DMS153 treated with DMSO at 0.1 percent for 48 hours (cell line): ENCODE measurements at regions not wholly inside any gene's neighbourhood (a gene's known extent, or its start where the extent isn't known, plus 50 kb on each side); places are given as distances from the start of the nearest gene placed in this dataset.
"Not testable (repeated sequence)": the region's sequence is repeated elsewhere in the genome, so short reads cannot be mapped to it uniquely, and the experiment has no call there.

Experiments used
- DNase-seq: peaks from one replicate; lab custom pipeline; 2025; ENCODE audit not compliant: unreplicated experiment; lab: John Stamatoyannopoulos, UW

DNA sequence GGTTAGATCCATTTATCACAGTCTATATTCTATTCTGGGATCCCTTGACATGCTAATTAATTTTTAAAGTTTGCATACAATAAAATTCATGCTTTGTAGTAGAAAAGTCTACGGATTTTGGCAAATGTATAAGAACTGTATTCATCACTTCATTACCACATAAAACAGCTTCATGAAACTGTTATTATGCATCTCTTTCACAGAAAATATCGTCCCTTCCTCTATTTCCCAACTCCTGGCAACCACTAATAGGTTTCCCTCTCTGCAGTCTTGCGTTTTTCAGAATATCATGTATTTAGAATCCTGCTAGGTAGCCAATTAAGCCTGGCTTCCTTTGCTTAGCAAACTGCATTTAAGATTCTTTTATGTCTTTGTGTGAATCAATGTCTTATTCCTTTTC lies 441.3 kb upstream of the RGS17 start:
- no peak for DNase-seq

DNA sequence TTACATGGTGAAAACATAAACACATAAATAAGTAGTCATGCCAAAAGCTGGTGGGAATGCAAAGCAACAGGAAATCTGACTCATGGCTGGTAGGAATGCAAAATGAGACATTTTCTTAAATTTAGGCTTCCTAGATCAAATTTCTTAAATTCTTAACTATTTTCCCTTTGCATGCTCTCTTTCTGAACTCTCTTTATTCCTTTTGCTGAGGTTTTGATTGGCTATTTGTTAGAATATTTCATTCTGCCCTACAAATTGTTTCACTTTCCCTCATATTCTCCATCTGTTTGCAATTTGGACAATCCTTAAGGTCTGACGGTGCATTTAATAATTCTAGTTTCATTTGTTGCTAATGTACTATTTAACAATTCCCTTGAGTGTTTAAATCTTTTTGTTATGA lies 437.5 kb upstream of the RGS17 start:
- no peak for DNase-seq

DNA sequence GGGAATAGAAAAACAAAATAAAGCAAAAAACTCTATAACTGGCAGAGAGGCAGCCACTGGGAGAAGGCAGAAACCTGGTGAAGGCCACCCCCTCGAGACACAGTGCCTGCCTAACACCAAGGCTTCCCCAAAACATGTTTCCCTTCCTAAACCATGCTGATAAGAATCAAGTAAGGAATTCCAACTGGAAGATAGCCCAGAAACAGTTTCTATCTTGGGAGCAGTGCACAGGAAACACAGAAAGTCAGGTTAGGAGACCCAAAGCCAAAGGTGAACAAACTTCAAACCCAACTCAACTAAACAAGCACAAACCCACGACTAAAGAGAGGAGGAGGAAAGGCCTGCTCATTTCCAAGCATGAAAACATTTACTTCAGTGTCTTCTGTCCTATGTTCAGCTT lies 433.7 kb upstream of the RGS17 start:
- DNase-seq = no peak

DNA sequence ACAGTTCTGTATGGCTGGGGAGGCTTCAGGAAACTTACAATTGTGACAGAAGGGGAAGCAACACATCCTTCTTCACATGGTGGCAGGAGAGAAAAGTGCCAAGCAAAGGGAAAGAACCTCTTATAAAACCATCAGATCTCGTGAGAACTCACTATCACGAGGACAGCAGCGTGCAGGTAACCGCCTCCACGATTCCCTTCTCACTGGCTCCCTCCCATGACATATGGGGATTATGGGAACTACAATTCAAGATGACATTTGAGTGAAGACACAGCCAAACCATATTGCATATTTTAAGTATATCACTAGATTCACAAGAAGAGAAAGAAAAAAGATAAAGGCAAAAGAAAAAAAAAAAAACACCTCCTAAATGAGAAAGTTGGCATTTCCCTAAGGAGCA lies 431.9 kb upstream of the RGS17 start:
- no peak for DNase-seq

DNA sequence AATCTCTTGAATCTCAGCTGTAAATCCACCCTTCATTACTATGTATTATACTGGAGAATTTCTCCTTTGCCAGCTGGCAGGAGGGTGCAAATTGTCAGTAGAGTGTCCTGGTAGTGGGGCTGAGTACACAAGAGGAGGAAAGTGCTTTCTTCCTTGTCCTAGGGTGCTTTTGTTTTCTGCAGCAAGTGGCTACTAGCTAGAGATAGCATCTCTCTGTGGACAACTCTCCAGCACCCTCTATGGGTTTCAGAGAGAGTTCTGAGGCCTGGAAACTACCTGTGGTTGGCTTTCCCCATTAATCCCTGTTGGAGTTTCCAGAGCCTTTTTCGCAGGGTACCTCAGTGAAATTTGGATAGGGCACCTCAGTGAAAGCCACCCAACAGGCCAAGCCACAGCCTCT lies 422.5 kb upstream of the RGS17 start:
- no peak for DNase-seq

DNA sequence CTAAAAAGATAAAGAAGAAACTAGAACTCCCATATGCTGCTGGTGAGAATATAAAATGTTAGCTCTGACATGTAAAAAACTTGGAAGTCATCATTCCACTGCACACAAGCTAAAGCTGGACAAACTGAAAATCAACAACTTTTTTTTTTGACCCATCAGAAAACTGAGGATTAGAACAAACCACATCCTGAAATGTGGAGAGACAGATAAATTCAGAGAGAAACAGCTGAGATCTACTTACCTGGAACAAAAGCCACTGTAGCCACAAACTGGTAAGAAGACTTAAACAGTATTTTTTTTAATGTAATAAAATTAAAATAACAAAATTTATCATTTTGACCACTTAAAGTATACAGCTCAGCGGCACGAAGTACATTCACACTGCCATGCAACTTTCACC lies 408.5 kb upstream of the RGS17 start:
- DNase-seq = no peak

DNA sequence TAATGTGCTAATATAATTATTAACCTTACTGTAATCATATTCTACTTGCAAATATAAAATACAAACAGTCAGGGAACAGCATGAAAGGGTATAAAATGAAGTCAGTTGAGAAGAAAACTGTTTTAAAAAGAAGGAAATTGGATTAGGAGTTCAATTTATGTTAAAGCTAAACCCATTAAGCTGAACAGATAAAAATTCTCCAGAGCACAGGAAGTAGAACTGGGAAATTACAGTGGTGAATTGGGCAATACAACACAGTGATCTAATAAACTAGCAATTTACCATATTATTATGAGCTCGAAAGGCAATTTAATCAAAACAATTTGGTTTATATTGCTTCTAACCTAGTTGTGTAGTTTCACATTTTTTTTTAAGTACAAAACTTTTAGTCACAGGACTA lies 407.4 kb upstream of the RGS17 start:
- no peak for DNase-seq

DNA sequence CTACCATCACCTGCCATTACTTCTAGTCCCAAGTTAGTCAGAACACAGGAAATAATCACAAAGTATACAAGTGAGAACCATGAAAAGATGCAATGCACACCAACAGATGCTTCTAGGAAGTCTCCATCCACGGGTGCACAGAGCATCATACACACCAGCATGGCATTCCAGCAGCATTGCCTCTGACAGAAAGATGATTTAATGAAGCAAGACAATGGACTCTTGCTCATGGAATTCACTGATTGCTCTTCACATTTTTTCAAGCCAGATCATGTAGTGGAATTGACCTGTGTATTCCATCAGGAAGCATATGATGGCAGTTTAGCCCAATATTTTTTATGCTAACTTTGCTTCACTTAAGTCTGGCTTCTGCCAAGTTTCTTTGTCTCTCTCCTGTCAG lies 406.3 kb upstream of the RGS17 start:
- no peak for DNase-seq

DNA sequence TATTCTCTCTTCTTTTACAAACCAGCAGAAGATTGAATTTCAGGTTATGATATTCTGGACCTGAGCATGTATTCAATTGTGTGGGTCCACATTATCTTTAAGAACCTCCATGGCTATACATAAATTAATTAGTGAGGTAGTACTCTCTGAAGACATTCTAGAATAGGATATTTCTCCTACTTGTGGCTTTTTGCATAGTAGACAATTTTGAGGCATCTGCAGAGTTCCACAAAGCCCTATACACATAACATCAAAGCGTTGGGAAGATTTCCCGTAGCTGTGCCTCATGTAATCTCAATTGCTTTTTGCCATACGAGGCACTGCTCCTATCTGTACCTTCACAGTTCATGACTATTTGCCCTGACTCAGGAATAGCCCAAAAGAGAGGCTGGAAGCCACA lies 395.4 kb upstream of the RGS17 start:
- DNase-seq = no peak

DNA sequence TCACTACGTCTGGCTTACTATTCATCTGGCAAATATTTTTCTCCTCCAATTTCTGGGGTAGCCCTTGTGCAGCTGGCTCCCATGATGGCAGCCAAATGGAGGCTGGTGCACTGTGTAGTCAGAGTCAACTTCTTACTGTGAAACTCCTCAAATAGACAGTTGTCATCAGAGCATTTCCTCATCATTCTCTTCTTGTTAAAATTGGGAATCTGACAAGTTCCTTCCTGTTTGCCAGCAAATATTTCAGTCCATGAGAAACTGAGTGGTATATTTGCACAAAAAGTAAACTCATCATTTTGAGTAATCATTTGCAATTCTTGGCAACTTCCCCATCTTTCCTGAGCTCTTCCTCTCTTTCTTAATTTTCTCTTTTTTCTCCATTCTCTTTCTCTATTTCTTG lies 394.9 kb upstream of the RGS17 start:
- DNase-seq = no peak

DNA sequence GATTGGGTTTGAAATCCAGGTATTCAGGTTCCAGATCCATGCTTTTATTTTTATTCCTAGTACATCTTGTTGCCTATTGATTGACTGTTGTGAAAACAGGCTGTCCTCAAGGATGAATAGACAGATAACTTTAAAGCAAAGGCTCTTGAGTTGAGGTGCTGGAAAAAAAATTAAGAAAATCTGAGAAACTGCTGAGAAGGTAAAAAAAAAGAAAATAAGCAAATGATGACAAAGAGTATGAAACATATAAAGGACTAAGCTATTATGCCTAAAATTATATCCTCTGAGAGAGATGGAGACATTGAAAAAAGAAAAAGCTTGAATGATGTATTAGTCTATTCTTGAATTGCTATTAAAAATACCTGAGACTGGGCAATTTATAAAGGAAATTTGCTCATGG lies 392.3 kb upstream of the RGS17 start:
- DNase-seq = no peak

DNA sequence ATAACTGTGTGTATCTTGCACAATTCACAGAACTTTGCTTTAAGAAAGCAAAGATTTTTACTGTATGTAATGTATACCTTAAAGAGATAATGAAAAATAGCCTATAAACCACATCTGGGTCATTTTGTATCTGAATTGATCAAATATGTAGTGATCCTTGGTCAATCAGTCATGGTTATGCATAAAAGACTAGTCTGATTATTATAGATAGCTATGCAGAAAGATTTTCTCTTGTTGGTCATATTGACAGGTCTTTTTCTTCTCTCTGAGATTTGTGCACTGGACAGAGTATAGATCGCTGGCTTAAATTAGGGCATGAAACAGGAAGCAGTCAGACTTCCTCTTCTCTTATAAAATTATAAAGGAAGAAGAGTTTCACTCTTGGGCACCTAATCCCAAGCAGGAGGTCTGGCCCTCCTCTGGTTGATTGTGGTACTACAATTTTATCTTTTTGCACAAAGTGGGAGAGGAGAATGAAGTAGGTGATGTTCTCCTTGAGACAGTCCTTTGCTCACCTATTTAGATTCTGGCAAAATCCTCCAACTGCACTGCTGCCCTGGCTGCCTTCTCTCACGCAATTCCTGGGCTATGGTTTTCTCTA lies 380.9 kb upstream of the RGS17 start:
- peak; percentile 7 for DNase-seq

DNA sequence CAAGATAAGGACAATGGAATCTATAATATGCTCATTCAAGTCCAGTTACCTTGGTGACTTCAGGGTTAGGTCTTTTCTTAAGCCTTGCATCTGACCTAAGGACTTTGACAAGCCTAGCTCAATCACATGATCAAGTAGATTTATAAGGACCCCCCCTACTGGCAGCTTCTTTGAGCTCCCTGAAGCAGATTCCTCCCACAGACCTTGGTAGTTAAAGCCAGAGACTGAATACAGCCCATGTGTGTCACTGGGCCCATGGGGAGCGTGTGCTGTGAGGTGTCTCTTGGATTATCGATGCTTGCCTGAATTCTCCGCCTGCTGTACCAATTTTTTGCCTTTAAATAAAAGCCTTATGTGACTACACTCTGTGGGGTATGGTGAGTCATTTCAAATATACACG lies 372.7 kb upstream of the RGS17 start:
- DNase-seq = no peak

DNA sequence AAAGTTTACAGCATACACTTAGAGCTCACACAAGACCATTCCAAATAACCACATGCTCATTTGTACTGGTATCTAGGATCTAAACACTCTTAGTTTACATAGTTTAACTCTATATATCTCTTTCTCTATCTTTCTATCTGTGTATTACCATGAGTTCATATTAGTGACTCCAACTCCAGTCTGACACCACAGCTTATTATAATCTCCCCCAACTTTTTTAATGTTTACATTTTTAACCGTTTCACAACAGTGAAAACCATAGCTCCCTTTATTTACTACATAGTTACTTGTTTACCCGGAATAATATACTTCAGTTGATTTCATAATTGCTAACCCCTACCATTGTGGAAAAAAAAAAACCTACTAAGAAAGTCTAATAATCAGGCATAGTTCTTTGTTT lies 362.4 kb upstream of the RGS17 start:
- no peak for DNase-seq

DNA sequence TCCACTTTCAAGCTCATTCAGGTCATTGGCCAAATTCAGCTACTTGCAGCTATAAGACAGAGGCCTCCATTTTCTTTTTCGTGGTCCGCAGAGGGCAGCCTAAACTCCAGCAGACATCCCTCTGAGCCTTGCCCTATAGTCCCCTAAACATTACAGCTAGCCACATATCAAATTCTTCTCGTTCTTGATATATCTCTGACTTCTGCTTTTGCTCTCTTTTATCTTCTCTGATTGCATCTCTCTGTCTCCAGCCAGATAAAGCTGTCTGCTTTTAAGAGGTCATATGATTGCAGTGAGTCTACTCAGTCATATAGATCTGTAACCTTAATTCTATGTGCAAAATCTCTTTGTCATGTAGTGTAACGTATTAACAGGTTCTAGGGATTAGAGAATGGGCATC lies 358.4 kb upstream of the RGS17 start:
- no peak for DNase-seq

DNA sequence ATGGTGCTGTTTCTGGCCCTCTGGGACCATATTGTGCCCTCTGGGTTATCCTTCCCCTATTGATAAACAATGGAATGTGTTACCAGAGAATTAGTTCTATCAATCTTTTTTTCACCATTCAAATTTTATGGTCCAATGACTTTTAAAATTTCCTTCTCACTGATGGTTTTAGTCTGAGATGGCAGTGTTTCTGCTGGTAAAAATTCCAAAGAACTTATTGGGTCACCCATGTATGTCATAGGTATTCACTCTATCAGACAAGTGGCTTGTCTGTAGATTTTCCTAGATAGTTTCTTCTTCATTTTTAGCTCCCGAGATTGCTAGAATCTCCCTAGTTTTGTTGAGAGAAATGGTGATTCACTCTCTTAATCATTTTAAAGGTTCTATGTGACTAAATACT lies 357.2 kb upstream of the RGS17 start:
- DNase-seq = no peak

DNA sequence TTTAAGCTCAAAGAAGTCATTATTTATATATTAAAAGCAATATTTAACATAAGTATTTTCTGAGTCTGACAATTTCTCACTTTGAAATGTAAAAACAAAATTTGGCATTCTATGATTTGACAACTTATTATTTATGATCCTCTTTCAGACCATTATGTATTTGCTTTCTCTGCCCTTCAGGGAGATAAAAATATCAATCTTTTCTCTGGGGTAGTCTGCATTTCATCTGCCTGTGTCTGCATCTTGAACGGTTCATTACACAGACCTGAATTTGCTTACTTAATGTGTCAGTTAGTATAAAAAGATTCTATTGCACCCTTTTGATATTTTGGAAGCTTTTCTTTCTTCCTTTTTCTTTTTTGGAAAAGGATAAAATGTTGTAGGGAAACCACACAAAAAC lies 354.0 kb upstream of the RGS17 start:
- no peak for DNase-seq

DNA sequence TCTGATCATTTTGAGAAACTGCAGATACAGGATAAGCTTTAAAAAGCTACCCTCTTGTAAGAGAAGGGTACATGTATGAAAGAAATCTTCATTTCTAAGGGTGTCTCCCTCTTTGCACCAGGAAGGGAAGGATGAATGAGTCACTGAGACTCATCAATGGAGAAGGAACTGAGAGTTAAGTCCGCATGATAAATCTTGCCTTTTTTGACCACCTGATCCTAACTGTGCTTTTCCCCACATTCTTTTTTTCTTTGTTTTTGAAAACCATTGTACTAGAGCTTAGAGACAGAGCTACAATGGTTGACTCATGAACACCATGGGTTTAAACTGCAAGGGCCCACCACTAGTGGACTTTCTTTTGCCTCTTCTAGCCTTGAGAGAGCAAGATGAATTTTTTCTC lies 353.0 kb upstream of the RGS17 start:
- DNase-seq = no peak

DNA sequence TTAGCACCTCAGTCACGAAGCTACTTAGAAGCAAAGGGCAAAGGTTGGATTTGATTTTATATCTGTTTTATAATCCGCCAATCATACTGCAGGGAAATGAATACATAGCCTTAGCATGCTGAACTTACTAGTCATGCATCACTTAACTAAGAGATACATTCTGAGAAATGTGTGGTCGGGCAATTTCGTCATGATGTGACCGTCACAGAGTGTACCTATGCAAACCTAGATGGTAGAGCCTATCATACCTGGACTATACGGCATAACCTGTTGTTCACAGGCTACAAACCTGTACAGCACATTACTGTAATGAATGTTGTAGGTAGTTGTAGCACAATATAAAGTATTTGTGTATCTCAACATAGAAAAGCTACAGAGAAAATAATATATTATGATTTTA lies 345.2 kb upstream of the RGS17 start:
- DNase-seq = no peak

DNA sequence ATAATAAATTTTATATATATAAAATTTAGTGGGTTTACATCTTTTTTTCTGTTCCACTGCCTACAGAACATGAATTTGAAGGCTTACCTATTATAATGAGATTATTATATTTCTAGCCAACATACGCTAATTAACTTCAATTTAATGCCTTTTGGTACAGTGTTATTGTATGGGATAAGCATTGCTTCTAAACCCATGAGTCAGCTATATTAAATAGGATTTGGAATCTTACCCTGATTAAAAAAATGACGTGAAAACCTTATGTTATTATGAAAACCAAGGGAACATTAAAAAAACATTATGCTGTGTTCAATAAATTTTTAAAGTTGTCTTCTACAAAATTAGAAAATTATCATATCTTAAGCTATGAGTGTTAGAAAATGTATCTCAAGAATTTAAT lies 334.0 kb upstream of the RGS17 start:
- no peak for DNase-seq

DNA sequence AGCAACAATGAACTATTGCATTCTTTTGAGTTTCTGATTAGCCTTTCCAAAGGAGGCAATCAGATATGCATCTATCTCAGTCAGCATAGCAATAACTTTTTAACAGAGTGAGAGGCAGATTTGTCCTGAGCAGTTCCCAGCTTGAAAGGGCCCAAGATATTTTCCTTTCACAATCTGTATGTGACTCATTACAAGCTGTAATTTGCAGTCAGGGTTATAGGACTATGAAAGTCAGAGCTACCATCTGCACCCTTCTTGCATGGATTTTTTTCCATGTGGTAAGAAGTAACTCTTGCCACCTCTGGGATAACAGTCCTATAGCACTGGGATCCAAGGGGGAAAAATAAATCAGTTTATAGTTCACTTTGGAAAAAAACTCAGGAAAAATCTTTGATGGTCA lies 318.2 kb upstream of the RGS17 start:
- DNase-seq = no peak

DNA sequence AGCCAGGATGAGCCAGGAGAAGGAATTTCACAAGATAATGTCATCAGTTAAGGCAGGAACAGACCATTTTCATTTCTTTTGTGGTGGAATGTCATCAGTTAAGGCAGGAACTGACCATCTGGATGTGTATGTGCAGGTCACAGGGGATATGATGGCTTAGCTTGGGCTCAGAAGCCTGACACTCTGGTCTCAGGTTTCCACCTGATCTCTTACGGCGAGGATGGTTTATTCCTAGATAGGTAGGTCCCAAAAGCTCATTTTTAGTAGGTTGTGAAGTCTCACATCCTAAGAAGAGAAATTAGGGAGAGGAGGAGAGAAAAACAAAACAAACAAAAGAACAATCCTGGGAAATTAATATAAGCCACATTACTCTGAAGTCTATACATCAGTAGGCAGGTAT lies 311.7 kb upstream of the RGS17 start:
- DNase-seq = not testable (repeated sequence)

DNA sequence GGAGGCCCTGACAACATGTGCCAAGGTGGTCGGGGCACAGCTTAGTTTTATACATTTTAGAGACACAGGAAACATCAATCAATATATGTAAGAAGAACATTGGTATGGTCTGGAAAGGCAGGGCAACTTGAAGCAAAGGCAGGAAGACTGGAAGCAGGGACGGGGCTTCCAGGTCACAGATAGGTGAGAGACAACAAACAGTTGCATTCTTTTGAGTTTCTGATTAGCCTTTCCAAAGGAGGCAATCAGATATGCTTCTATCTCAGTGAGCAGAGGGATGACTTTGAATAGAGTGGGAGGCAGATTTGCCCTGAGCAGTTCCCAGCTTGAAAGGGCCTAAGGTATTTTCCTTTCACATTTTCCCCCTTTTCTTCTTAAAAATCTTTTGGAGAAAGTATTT lies 311.0 kb upstream of the RGS17 start:
- no peak for DNase-seq

DNA sequence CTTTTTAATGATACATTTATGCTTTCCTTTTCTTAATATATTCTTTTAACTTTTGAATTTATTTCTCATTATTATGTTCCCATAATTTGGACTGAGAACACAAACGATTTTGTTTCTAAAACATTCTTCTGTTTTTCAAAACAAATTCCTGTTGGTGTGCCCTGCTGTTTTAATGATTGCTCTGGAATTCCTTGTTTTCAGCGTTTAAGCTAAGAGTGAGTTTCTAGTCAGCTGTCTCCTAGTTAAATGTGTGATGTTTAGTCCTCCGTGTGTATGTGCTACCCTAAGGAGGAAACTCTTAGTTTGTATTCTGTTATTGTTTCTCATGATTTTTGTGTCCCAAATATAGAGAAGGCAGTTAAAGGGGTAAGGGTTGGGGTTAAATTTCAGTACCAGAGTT lies 306.1 kb upstream of the RGS17 start:
- no peak for DNase-seq
